SU-DHL-6 (cell line): ENCODE measurements at regions not wholly inside any gene's neighbourhood (a gene's known extent, or its start where the extent isn't known, plus 50 kb on each side); places are given as distances from the start of the nearest gene placed in this dataset.

Experiments used
- EZH2phosphoT487 ChIP-seq: fragments of 200-600 bp; sonication (generic), shearing (Covaris generic); conservative IDR thresholded peaks from 2 replicates; pipeline ENCODE4 v1.6.1; 2018; ENCODE audit warnings: mild to moderate bottlenecking, antibody characterized with exemption, low read length, moderate library complexity, mixed read lengths
- TF ChIP-seq, protein P1 (sequence below): fragments of 200-600 bp; sonication (generic); IDR thresholded peaks from one replicate; pipeline ENCODE4 v1.5.1; 2017; ENCODE audit warnings: antibody characterized with exemption, mild to moderate bottlenecking, low read length, moderate library complexity; ENCODE audit not compliant: insufficient read depth, poor library complexity, severe bottlenecking

DNA sequence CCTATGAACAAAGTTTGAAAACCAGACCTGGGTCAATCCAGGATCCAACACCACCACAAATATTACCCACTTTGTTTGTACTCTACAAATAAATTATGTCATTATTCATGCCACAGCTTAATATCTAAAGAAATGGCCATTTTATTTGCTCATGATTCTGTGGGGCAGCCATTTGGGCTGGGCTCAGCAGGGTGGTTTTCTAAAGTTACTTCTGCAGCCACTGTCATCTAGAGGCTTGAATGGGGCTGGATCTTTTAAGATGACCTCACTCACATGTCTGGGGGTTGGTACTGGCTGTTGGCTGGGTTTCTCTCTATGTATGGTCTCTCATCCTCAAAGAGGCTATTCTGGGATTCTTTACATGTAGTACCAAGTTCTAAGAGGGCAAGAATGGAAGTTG, 96.2 kb downstream of the VCPKMT start:
- TF ChIP-seq, protein P1, sequence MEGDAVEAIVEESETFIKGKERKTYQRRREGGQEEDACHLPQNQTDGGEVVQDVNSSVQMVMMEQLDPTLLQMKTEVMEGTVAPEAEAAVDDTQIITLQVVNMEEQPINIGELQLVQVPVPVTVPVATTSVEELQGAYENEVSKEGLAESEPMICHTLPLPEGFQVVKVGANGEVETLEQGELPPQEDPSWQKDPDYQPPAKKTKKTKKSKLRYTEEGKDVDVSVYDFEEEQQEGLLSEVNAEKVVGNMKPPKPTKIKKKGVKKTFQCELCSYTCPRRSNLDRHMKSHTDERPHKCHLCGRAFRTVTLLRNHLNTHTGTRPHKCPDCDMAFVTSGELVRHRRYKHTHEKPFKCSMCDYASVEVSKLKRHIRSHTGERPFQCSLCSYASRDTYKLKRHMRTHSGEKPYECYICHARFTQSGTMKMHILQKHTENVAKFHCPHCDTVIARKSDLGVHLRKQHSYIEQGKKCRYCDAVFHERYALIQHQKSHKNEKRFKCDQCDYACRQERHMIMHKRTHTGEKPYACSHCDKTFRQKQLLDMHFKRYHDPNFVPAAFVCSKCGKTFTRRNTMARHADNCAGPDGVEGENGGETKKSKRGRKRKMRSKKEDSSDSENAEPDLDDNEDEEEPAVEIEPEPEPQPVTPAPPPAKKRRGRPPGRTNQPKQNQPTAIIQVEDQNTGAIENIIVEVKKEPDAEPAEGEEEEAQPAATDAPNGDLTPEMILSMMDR = no peak
- no peak for TF ChIP-seq EZH2phosphoT487
